C4-2B (cell line): ENCODE measurements at regions not wholly inside any gene's neighbourhood (a gene's known extent, or its start where the extent isn't known, plus 50 kb on each side); places are given as distances from the start of the nearest gene placed in this dataset.

Source experiments
- H3K27ac ChIP-seq: fragments of 450-650 bp; 2 replicates; pipeline ENCODE4 v1.5.1; 2017
- CTCF ChIP-seq: fragments of 450-650 bp; conservative IDR thresholded peaks from 2 replicates; pipeline ENCODE4 v1.5.1; 2017; ENCODE audit warnings: mild to moderate bottlenecking
- ZFX ChIP-seq: fragments of 450-650 bp; IDR thresholded peaks from 2 replicates; pipeline ENCODE4 v1.6.1; 2017

GRCh38 chr10:128512767-128513166, 386.5 kb upstream of the MKI67 start:
- H3K27ac ChIP-seq = no peak overlapping the region
- TF ChIP-seq CTCF (no peak), ZFX (no peak)

GRCh38 chr10:128514536-128514935, 388.3 kb upstream of the MKI67 start:
- TF ChIP-seq CTCF = no peak
- H3K27ac ChIP-seq = no peak overlapping the region

GRCh38 chr10:128516180-128516579, 390.0 kb upstream of the MKI67 start:
- H3K27ac ChIP-seq = no peak overlapping the region
- no peak for TF ChIP-seq ZFX
- no peak for TF ChIP-seq CTCF

GRCh38 chr10:128517167-128517566, 390.9 kb upstream of the MKI67 start:
- TF ChIP-seq CTCF = no peak
- no peak for TF ChIP-seq ZFX
- H3K27ac ChIP-seq = no peak overlapping the region

GRCh38 chr10:128518000-128518399, 391.8 kb upstream of the MKI67 start:
- no peak overlapping the region for H3K27ac ChIP-seq
- TF ChIP-seq CTCF (no peak), ZFX (no peak)

GRCh38 chr10:128519581-128519980, 393.4 kb upstream of the MKI67 start:
- no peak overlapping the region for H3K27ac ChIP-seq
- TF ChIP-seq ZFX (no peak), CTCF (no peak)

- TF ChIP-seq ZFX (no peak), CTCF (no peak)
- no peak overlapping the region for H3K27ac ChIP-seq
These were observed 394.1 kb upstream of the MKI67 start for GRCh38 chr10:128520211-128520815.
